Keratinocyte (primary cell): ENCODE measurements at regions not wholly inside any gene's neighbourhood (a gene's known extent, or its start where the extent isn't known, plus 50 kb on each side); places are given as distances from the start of the nearest gene placed in this dataset.

Experiments used
- DNase-seq: peaks from one replicate; pipeline ENCODE4 v3.0.0-alpha.2; 2011; ENCODE audit warnings: low read depth, missing footprints, low spot score
- FAIRE-seq: peaks from 2 replicates; lab custom pipeline; 2011; peaks lifted over from hg19 to GRCh38; lab: Jason Lieb, UNC
- H2AFZ ChIP-seq: 2 replicates; pipeline ENCODE4 v1.6.0; 2012; ENCODE audit warnings: low read length, control low read depth, inconsistent platforms; ENCODE audit not compliant: control insufficient read depth
- H3K27ac ChIP-seq: 2 replicates; pipeline ENCODE4 v1.5.1; 2011; ENCODE audit warnings: low read length; ENCODE audit not compliant: control insufficient read depth, insufficient read depth
- H3K27me3 ChIP-seq: 3 replicates; pipeline ENCODE4 v1.6.0; 2011; ENCODE audit warnings: low read length; ENCODE audit not compliant: control insufficient read depth, insufficient read depth; ENCODE audit errors: extremely low read depth
- H3K36me3 ChIP-seq, 2 experiments: 2 replicates in 1 of 2; 3 replicates in 1 of 2; pipeline ENCODE4 v1.5.1; 2011; ENCODE audit warnings: low read length in 2 of 2, mild to moderate bottlenecking in 1 of 2; ENCODE audit not compliant: control insufficient read depth in 2 of 2, insufficient read depth in 2 of 2; ENCODE audit errors: extremely low read depth in 1 of 2
- H3K4me1 ChIP-seq: 3 replicates; pipeline ENCODE4 v1.5.1; 2011; ENCODE audit warnings: low read length; ENCODE audit not compliant: control insufficient read depth, insufficient read depth; ENCODE audit errors: extremely low read depth
- H3K4me2 ChIP-seq: 3 replicates; pipeline ENCODE4 v1.6.0; 2011; ENCODE audit warnings: low read depth, low read length; ENCODE audit not compliant: control insufficient read depth, insufficient read depth; ENCODE audit errors: extremely low read depth
- H3K4me3 ChIP-seq, 3 experiments: fragments of 200-600 bp in 1 of 3; sonication (generic) in 1 of 3; 2 replicates in 2 of 3; 3 replicates in 1 of 3; pipeline ENCODE4 v1.5.1; 2011 to 2016; ENCODE audit warnings: low read length in 3 of 3, mild to moderate bottlenecking in 3 of 3, control low read depth in 2 of 3, inconsistent platforms in 1 of 3, low read depth in 1 of 3, mixed read lengths in 1 of 3, mixed run types in 1 of 3, moderate library complexity in 1 of 3; ENCODE audit not compliant: control insufficient read depth in 2 of 3, insufficient read depth in 2 of 3; ENCODE audit errors: extremely low read depth in 1 of 3
- H3K79me2 ChIP-seq: 2 replicates; pipeline ENCODE4 v1.6.0; 2012; ENCODE audit warnings: low read length; ENCODE audit not compliant: control insufficient read depth, insufficient read depth
- H3K9ac ChIP-seq: 3 replicates; pipeline ENCODE4 v1.6.0; 2011; ENCODE audit warnings: low read length; ENCODE audit not compliant: control insufficient read depth, insufficient read depth; ENCODE audit errors: extremely low read depth
- H3K9me1 ChIP-seq: 3 replicates; pipeline ENCODE4 v1.6.0; 2011; ENCODE audit warnings: low read length; ENCODE audit not compliant: control insufficient read depth, insufficient read depth; ENCODE audit errors: extremely low read depth
- H3K9me3 ChIP-seq: 2 replicates; pipeline ENCODE4 v1.5.1; 2012; ENCODE audit warnings: low read depth, low read length; ENCODE audit not compliant: control insufficient read depth
- H4K20me1 ChIP-seq: 3 replicates; pipeline ENCODE4 v1.6.0; 2011; ENCODE audit warnings: low read length; ENCODE audit not compliant: control insufficient read depth, insufficient read depth; ENCODE audit errors: extremely low read depth
- EZH2 ChIP-seq: IDR thresholded peaks from one replicate; pipeline ENCODE4 v1.6.1; 2012; ENCODE audit warnings: inconsistent platforms, mild to moderate bottlenecking, low read length, moderate library complexity
- dilution Hi-C: fragments of 300-500 bp; cut with MboI; formaldehyde crosslinking; loops from one replicate; pipeline ENCODE4 v1.7.0; 2020; ENCODE audit warnings: low sequenced_read_pairs; ENCODE audit not compliant: extremely low pct_ligation_motif_present
- TF ChIP-seq, protein P1 (sequence below), 3 experiments: IDR thresholded peaks in 1 of 3; conservative IDR thresholded peaks in 1 of 3; optimal IDR thresholded peaks in 1 of 3; 2 replicates in 2 of 3; 3 replicates in 1 of 3; pipeline versions ENCODE3 to v1.5.1; 2011; ENCODE audit warnings: low read length in 3 of 3, mild to moderate bottlenecking in 3 of 3, moderate library complexity in 2 of 3, control low read depth in 1 of 3, inconsistent platforms in 1 of 3; ENCODE audit not compliant: insufficient read depth in 2 of 3; ENCODE audit errors: extremely low read depth in 1 of 3

DNA sequence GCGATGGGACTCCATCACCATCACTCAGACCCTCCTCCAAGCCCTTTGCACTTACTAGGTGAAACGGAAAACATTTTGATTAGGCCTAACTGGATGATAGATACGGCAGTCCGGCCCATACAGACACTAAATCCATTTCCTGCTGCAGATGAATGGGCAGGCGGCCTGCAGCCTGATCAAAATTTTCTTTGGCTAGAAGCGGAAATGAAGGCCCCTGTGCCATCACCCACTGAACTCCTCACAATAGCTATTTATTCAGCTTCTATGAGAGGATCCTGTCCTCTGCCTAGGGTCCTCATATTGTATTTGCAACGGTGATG is 200.5 kb downstream of the OMA1 start:
- no peak overlapping the region for H3K27ac ChIP-seq
- no peaks in the 10 kb centered on the region for H3K36me3 ChIP-seq
- no peaks in the 10 kb centered on the region for H3K9me1 ChIP-seq
- H3K4me1 ChIP-seq: no peaks in the 10 kb centered on the region
- no peaks in the 10 kb centered on the region for H4K20me1 ChIP-seq
- no peak overlapping the region for H3K9ac ChIP-seq
- no peak overlapping the region for H3K4me3 ChIP-seq
- dilution Hi-C loops: no loop called here
- no peaks in the 10 kb centered on the region for H3K79me2 ChIP-seq
- H3K27me3 ChIP-seq: no peaks in the 10 kb centered on the region
- H3K4me2 ChIP-seq: no peak overlapping the region
- no peaks in the 10 kb centered on the region for H3K9me3 ChIP-seq
- DNase-seq (no peak), FAIRE-seq (no peak)
- no peak overlapping the region for H2AFZ ChIP-seq
- TF ChIP-seq EZH2: no peak

DNA sequence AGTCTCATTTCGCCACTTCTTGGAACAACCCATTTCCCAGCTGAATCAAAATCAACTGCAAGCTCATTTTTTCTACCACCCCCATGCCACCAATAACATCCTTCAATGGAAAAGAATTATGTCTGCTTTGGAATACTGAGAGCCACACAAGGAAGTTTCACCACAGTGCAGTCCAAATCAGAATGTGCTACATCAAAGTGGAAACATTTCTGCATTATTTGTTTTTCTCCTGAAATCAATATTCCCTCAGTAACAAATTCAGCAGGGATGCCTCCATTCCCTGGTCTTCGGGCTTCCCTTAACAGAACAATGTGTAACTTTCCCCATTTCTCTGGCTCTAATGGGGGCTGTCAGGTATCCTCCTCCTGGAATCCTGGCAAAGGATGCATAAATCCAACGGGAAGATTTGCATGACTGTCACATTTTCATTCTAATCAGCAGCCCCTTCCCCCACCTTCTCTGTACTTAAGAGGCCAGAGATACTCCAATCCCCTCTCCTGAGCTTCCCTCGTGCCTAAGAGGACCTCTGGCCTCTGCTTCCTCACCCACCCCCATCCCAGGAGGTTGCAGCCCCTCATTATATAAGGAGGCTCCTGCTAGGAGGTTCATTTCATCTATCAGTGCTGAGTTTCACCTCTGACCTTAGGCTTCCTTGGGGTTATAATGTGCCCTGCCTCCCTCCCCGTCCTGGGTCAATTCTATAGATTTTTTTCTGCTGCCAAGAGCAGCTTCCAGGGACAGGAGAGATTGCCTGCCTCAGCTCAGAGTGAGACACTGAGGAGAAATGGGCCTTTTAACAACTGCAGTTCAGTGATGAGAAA is 201.1 kb downstream of the OMA1 start:
- Histone ChIP-seq H3K9me1 (no peaks in the 10 kb centered on the region), H2AFZ (no peak overlapping the region), H4K20me1 (no peaks in the 10 kb centered on the region), H3K9ac (no peak overlapping the region), H3K79me2 (no peaks in the 10 kb centered on the region), H3K4me2 (no peak overlapping the region), H3K27ac (no peak overlapping the region), H3K9me3 (no peaks in the 10 kb centered on the region), H3K27me3 (no peaks in the 10 kb centered on the region), H3K36me3 (no peaks in the 10 kb centered on the region), H3K4me3 (no peak overlapping the region), H3K4me1 (no peaks in the 10 kb centered on the region)
- dilution Hi-C loops: no loop called here
- DNase-seq (no peak), FAIRE-seq (no peak)
- TF ChIP-seq EZH2: no peak
- TF ChIP-seq, protein P1, sequence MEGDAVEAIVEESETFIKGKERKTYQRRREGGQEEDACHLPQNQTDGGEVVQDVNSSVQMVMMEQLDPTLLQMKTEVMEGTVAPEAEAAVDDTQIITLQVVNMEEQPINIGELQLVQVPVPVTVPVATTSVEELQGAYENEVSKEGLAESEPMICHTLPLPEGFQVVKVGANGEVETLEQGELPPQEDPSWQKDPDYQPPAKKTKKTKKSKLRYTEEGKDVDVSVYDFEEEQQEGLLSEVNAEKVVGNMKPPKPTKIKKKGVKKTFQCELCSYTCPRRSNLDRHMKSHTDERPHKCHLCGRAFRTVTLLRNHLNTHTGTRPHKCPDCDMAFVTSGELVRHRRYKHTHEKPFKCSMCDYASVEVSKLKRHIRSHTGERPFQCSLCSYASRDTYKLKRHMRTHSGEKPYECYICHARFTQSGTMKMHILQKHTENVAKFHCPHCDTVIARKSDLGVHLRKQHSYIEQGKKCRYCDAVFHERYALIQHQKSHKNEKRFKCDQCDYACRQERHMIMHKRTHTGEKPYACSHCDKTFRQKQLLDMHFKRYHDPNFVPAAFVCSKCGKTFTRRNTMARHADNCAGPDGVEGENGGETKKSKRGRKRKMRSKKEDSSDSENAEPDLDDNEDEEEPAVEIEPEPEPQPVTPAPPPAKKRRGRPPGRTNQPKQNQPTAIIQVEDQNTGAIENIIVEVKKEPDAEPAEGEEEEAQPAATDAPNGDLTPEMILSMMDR (optimal IDR thresholded peaks at IDR 0.05 in 1 of 3, IDR thresholded peaks at IDR 0.05 in 1 of 3, conservative IDR thresholded peaks at IDR 0.05 in 1 of 3; ENCODE audit: extremely low read depth in 1 of 3, insufficient read depth in 2 of 3, low read length in 3 of 3): no peak

DNA sequence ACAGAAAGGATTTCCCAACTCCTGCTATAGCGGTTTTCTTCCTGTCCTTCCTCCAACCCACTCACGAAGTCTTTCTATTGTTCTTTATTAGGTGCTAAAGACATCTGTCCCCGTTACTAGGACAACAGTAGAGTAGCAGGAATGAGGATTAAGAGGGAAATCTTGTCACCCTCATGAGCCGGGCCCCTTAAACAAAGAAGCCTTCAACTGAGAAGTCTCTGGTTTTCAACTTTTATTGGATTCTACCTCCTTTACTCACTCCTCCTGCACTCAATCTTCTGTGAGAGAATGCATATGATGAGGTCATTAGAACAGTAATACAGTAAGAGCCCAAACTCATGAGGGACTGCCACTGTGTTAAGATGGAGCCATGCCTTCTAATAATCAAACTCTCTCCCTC is 206.3 kb downstream of the OMA1 start:
- Histone ChIP-seq H4K20me1 (no peaks in the 10 kb centered on the region), H3K4me1 (no peaks in the 10 kb centered on the region), H3K9me1 (no peaks in the 10 kb centered on the region), H3K9me3 (no peaks in the 10 kb centered on the region), H3K36me3 (no peaks in the 10 kb centered on the region), H3K27ac (no peak overlapping the region), H3K79me2 (no peaks in the 10 kb centered on the region), H2AFZ (no peak overlapping the region), H3K9ac (no peak overlapping the region), H3K4me2 (no peak overlapping the region), H3K4me3 (no peak overlapping the region), H3K27me3 (no peaks in the 10 kb centered on the region)
- no peak for DNase-seq
- TF ChIP-seq, protein P1 (optimal IDR thresholded peaks at IDR 0.05 in 1 of 3, IDR thresholded peaks at IDR 0.05 in 1 of 3, conservative IDR thresholded peaks at IDR 0.05 in 1 of 3; ENCODE audit: extremely low read depth in 1 of 3, insufficient read depth in 2 of 3, low read length in 3 of 3): no peak
- TF ChIP-seq EZH2: no peak
- no peak for FAIRE-seq
- dilution Hi-C loops: no loop called here
